ENCODE measurements at regions not wholly inside any gene's neighbourhood (a gene's known extent, or its start where the extent isn't known, plus 50 kb on each side); places are given as distances from the start of the nearest gene placed in this dataset.

DNA sequence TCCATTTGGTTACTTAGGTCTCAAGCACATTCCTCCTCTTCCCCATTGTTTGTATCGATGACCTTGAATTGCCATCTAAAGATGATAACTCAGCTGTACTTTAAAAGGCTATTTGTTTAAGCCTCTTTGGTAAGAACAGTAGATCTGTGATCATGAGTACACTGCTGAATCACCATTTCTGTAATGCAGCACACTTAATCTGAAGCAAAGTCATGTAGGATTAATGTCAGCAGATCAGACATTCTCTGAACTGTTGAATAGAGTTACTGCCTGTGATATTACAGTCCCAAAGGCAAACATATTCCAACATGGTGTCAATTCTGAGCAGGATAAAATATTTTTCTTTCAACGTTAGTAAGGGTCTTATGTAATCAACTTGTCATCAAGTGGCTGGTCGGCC, 631.6 kb downstream of the TECRL start:
- TF ChIP-seq EP300 (IDR thresholded peaks at IDR 0.05) (no peak), CTCF (IDR thresholded peaks at IDR 0.05) (no peak), POLR2AphosphoS5 (IDR thresholded peaks at IDR 0.05) (no peak)
